22Rv1 (cell line): ENCODE measurements at regions not wholly inside any gene's neighbourhood (a gene's known extent, or its start where the extent isn't known, plus 50 kb on each side); places are given as distances from the start of the nearest gene placed in this dataset.

Source experiments
- ZFX ChIP-seq: fragments of 450-650 bp; IDR thresholded peaks from 2 replicates; pipeline ENCODE4 v1.6.1; 2017; ENCODE audit warnings: antibody characterized with exemption, borderline replicate concordance
- TF ChIP-seq, protein P1 (sequence below): fragments of 450-650 bp; IDR thresholded peaks from 2 replicates; pipeline ENCODE4 v1.5.1; 2017; ENCODE audit warnings: mild to moderate bottlenecking

DNA sequence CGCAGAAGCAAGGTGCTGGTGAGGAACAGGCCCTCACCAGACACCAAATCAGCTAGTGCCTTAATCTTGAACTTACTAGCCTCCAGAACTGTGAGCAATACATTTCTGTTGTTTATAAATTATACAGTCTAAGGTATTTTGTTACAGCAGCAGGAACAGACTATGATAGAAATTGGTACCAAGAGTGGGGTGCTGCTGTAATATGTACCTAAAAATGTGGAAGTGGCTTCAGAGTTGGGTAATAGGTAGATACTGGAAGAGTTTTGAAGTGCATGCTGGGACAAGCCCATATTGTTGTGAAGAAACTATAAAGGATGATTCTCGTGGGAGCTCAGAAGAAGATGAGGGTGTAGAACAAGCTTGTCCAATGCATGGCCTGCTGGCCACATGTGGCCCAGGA is 866.8 kb downstream of the C6orf118 start:
- TF ChIP-seq, protein P1, sequence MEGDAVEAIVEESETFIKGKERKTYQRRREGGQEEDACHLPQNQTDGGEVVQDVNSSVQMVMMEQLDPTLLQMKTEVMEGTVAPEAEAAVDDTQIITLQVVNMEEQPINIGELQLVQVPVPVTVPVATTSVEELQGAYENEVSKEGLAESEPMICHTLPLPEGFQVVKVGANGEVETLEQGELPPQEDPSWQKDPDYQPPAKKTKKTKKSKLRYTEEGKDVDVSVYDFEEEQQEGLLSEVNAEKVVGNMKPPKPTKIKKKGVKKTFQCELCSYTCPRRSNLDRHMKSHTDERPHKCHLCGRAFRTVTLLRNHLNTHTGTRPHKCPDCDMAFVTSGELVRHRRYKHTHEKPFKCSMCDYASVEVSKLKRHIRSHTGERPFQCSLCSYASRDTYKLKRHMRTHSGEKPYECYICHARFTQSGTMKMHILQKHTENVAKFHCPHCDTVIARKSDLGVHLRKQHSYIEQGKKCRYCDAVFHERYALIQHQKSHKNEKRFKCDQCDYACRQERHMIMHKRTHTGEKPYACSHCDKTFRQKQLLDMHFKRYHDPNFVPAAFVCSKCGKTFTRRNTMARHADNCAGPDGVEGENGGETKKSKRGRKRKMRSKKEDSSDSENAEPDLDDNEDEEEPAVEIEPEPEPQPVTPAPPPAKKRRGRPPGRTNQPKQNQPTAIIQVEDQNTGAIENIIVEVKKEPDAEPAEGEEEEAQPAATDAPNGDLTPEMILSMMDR: no peak
- TF ChIP-seq ZFX: no peak
